Activated naive CD4-positive, alpha-beta T cell treated with anti-CD3 and anti-CD28 coated beads for 36 hours (primary cell): ENCODE measurements at regions not wholly inside any gene's neighbourhood (a gene's known extent, or its start where the extent isn't known, plus 50 kb on each side); places are given as distances from the start of the nearest gene placed in this dataset.

Source experiments
- CTCF ChIA-PET: fragments of 350-600 bp; sonication (Branson Sonifier 250); formaldehyde crosslinking; loops from one replicate; lab custom pipeline; 2021; ENCODE audit warnings: antibody characterized with exemption; lab: Charles Lee
- DNase-seq: peaks from one replicate; pipeline ENCODE4 v3.0.0-alpha.2; 2020
- H3K27ac Mint-ChIP-seq: one replicate; pipeline ENCODE4 v1.8.0; 2021; ENCODE audit warnings: mild to moderate bottlenecking, mixed read lengths
- H3K27me3 Mint-ChIP-seq: one replicate; pipeline ENCODE4 v1.8.0; 2021; ENCODE audit warnings: low read depth, mixed read lengths
- H3K36me3 Mint-ChIP-seq: one replicate; pipeline ENCODE4 v1.8.0; 2021; ENCODE audit warnings: low read depth, mixed read lengths
- H3K4me1 Mint-ChIP-seq: one replicate; pipeline ENCODE4 v1.8.0; 2021; ENCODE audit warnings: low read depth, mixed read lengths
- H3K4me3 Mint-ChIP-seq: one replicate; pipeline ENCODE4 v1.8.0; 2021; ENCODE audit warnings: mild to moderate bottlenecking, moderate library complexity, mixed read lengths
- H3K9me3 Mint-ChIP-seq: one replicate; pipeline ENCODE4 v1.8.0; 2021; ENCODE audit warnings: mixed read lengths
- intact Hi-C: fragments of 100-400 bp; cut with micrococcal nuclease; formaldehyde crosslinking; loops from one replicate; pipeline ENCODE4 v1.15.1; 2023

DNA sequence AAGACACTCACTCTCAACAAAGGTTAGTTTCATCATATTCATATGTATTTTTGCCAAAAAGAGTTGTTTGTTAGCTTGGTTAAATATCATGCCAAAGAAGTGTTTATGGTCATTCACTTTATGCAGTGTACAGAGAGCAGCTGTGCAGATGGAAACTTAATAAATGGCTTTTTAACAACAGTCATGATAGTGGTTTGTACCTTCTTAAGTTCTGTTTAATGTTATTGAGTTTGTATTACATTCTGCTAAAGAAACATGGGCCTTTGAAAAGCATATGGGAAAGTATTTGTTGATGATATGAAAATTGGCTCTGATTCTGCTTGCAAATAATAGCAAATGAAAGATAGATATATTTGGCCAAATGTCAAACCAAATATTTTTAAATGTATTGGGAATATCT, 607.3 kb downstream of the NCAM2 start:
- Mint-ChIP-seq H3K27ac (no peak overlapping the region), H3K36me3 (no peaks in the 10 kb centered on the region), H3K4me3 (no peak overlapping the region), H3K27me3 (no peaks in the 10 kb centered on the region), H3K4me1 (no peaks in the 10 kb centered on the region), H3K9me3 (peaks cover 5% of the 10 kb centered on the region)
- CTCF ChIA-PET: no interaction called here
- intact Hi-C loops: no loop called here
- DNase-seq: no peak

DNA sequence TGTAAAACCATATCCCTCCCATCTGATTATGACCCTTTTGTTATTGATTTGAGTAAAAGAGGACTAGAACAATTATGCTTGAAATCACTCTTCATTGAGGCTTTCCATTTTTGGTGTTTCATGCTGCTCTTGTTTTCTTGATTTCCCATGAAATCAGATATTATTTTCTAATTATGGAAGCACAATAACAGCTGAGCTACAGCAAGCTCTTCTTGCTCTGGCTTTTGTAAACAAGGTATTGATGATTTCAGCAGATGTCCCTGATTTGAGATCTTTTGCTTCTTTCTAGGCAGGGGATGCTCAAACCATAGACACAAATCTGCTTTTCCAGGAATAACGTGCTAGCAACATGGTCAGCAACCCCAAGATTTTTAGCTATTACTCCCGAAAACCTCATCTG, 607.8 kb downstream of the NCAM2 start:
- no peaks in the 10 kb centered on the region for H3K36me3 Mint-ChIP-seq
- intact Hi-C loops: no loop called here
- H3K9me3 Mint-ChIP-seq: peaks cover 5% of the 10 kb centered on the region
- H3K27me3 Mint-ChIP-seq: no peaks in the 10 kb centered on the region
- no peaks in the 10 kb centered on the region for H3K4me1 Mint-ChIP-seq
- H3K4me3 Mint-ChIP-seq: no peak overlapping the region
- DNase-seq: no peak
- CTCF ChIA-PET: no interaction called here
- H3K27ac Mint-ChIP-seq: no peak overlapping the region

DNA sequence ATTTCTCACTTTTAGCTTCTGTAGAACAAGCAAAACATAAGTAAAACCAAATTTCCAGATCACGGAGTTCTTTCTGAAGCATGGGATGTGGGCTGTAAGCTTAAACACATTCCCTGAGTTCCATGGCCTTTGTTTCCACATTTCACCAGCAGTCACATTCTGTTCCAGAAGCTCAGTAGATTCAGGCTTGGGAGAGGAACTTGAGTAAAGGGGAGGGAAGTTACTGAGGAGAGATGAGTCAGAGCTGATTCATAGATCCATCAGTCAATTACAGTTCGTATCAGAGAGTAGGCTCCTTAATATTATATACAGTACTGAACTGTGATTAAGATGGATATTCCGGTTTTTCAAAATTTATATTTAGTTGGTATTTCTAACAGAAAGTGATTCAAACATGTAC, 614.3 kb downstream of the NCAM2 start:
- CTCF ChIA-PET: no interaction called here
- H3K9me3 Mint-ChIP-seq: peaks cover 5% of the 10 kb centered on the region
- no peak for DNase-seq
- H3K4me1 Mint-ChIP-seq: no peaks in the 10 kb centered on the region
- intact Hi-C loops: no loop called here
- no peak overlapping the region for H3K27ac Mint-ChIP-seq
- no peaks in the 10 kb centered on the region for H3K27me3 Mint-ChIP-seq
- H3K4me3 Mint-ChIP-seq: no peak overlapping the region
- no peaks in the 10 kb centered on the region for H3K36me3 Mint-ChIP-seq

DNA sequence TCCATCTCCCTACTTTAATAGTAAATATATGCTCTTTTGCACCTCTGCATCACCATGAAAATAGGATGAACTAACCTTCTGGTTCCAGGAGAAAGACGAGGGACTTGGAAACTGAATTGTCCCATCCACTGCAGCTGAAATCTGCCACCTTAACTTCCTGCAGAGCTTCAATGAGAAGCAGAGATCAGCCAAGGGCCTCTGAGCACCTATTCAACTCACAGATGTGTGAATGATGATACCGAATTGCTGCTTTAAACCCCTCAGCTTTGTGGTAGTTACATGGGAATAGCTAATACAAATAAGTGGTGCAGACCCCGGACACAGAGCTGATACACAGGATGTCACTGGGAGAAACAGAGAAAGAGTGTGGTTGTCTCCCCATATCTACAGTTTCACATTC, 616.8 kb downstream of the NCAM2 start:
- H3K4me1 Mint-ChIP-seq: no peaks in the 10 kb centered on the region

DNA sequence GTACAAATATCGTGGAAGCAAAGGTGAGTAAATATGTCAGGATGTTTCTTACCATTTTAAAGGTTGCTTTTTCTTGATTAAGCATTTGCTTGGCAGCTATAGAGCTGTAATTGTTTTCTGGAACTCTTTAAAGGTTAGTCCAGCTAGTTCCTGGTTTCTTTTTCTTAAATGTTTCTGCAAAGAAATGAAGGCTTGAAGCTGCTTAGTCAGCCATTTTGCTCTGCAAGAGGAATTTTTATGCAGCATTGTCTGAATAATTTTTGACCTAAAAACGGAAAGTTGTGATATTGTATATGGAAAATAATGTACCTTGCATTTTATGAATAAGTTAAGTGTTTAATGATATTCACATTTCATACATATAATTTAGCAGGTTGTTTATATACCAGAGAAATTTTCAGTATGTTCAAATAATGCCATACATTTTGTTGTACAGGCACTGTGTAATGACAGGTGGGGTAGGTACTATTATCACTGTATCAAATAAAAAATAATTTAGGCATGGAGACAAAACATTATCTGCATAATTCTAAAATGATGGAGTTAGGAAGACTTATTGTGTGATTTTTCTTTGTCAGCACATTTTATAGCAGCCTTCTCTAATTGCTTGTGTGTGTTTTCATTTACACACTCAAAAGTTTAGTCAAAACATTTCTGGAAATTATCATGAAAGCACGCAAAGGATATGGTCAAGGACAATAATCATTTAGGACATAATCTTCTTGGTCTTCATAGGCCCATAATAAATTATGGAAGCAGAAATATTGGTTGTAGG, 624.4 kb downstream of the NCAM2 start:
- Mint-ChIP-seq H3K4me1 (no peaks in the 10 kb centered on the region), H3K9me3 (peaks cover 1% of the 10 kb centered on the region), H3K27me3 (no peaks in the 10 kb centered on the region), H3K4me3 (no peak overlapping the region), H3K27ac (no peak overlapping the region), H3K36me3 (no peaks in the 10 kb centered on the region)
- no peak for DNase-seq
- intact Hi-C loops: no loop called here
- CTCF ChIA-PET: interaction anchor here (0.7 kb wide), 1 partner anchor 473 kb away, joined by 3 read pairs; no protein-coding TSS in a partner anchor

More for the DNA sequence above, 616.8 kb downstream of the NCAM2 start:
- H3K27ac Mint-ChIP-seq: no peak overlapping the region
- no peaks in the 10 kb centered on the region for H3K36me3 Mint-ChIP-seq
- no peaks in the 10 kb centered on the region for H3K27me3 Mint-ChIP-seq
- CTCF ChIA-PET: no interaction called here
- intact Hi-C loops: no loop called here
- no peaks in the 10 kb centered on the region for H3K9me3 Mint-ChIP-seq
- no peak overlapping the region for H3K4me3 Mint-ChIP-seq
- DNase-seq: no peak

DNA sequence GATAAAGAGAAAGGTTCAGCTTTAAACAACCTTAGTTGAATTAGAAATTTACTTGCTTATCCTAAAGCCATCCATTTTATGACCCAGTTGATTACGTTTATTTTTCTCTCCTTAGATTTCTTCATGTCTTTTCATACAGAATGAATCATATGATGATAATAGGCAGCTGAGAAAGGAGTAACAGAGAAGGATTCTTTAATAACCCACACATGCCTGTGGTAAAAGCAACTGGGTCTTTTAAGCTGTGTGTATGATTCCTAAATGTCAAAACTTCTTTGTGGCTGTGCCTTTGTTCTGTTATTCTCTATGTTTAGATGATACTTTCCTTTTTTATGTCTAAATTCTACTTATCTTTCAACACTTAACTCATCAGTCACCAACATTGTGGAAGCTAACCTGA, 626.5 kb downstream of the NCAM2 start:
- intact Hi-C loops: no loop called here
- no peak for DNase-seq
- H3K9me3 Mint-ChIP-seq: peaks cover 1% of the 10 kb centered on the region
- CTCF ChIA-PET: no interaction called here
- H3K27me3 Mint-ChIP-seq: no peaks in the 10 kb centered on the region
- no peaks in the 10 kb centered on the region for H3K36me3 Mint-ChIP-seq
- H3K4me3 Mint-ChIP-seq: no peak overlapping the region
- H3K27ac Mint-ChIP-seq: no peak overlapping the region
- H3K4me1 Mint-ChIP-seq: no peaks in the 10 kb centered on the region

DNA sequence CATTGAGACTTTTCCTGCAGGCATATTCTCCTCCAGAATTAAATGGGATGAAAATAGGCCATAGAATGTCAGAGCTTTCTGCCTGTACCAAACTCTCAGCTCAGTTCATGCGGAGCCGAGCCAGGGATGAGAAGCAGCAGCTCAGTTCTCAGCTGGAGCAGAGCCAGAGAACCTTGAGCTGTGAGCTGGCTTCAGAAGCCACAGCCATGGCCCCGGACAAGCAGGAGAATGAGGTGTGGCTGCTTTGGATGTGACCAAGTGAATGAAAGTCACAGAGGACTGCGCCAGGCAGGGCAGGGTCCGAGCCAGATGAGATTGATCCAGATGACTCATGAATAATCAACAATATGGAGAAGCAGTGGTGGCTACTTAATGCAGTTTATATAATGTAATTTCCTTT, 633.8 kb downstream of the NCAM2 start:
- H3K27me3 Mint-ChIP-seq: no peaks in the 10 kb centered on the region
- CTCF ChIA-PET: no interaction called here
- DNase-seq: no peak
- no peaks in the 10 kb centered on the region for H3K36me3 Mint-ChIP-seq
- intact Hi-C loops: no loop called here
- no peaks in the 10 kb centered on the region for H3K4me1 Mint-ChIP-seq
- H3K4me3 Mint-ChIP-seq: no peak overlapping the region
- peaks cover 4% of the 10 kb centered on the region for H3K9me3 Mint-ChIP-seq
- H3K27ac Mint-ChIP-seq: no peak overlapping the region

DNA sequence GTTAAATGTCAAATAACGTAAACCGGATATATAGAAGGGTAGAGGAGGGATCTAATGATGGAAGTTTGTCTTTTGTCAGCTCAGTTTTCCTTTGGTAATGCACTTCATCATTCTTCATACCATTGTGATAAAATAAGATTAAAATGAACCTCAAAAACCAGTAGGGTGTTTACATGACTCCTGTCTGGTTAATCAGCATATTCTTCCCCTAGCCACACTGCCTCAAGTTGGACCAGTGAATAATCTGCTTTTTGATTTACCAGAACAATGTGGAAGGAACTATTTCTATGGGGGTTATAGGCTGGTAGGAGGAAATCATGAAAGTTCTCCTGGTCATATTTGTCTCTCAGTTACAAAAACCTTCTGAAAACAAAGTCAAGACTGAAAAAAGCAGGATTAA, 634.7 kb downstream of the NCAM2 start:
- Mint-ChIP-seq H3K4me3 (no peak overlapping the region), H3K4me1 (no peaks in the 10 kb centered on the region), H3K36me3 (no peaks in the 10 kb centered on the region), H3K9me3 (peaks cover 7% of the 10 kb centered on the region), H3K27me3 (no peaks in the 10 kb centered on the region), H3K27ac (no peak overlapping the region)
- DNase-seq: no peak
- CTCF ChIA-PET: no interaction called here
- intact Hi-C loops: no loop called here

DNA sequence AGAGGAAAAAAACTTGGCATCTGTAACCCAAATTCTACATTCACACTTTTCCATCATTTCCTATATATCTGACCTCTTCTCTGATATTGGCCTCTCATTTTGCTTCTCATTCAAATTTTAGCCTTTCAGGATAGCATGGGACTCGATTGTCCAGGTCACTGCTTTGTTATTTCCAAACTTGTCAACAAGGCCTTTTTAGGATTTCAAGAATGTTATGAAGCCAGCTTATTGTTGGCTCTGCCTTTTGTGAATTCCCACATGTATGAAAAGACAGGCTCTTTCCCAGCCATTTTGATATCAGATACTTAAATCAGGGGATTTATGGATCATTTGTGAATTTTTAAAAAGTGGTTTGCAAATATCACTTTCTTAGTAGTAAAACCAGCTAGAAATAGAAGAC, 663.5 kb downstream of the NCAM2 start:
- Mint-ChIP-seq H3K4me1 (no peaks in the 10 kb centered on the region), H3K4me3 (no peak overlapping the region), H3K36me3 (no peaks in the 10 kb centered on the region), H3K27me3 (no peaks in the 10 kb centered on the region), H3K9me3 (peaks cover 3% of the 10 kb centered on the region), H3K27ac (no peak overlapping the region)
- intact Hi-C loops: no loop called here
- no peak for DNase-seq
- CTCF ChIA-PET: no interaction called here

DNA sequence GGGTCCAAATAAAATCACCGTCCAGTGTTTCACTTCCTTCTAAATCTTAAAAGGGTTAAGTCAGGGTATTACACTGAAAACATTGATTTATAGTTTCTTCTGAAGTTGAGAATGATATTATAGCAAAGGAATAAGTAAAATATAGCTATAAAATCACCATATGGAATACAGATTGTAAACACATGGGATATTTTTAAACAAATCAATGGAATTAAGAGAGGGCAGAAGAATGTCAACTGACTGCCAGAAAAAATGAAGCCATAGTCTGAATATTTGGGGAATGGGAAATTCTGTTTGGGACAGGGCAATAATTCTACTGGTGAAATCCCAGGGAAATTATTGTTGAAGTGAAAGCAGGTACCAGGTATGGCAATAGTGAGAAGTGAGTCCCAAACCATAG, 664.6 kb downstream of the NCAM2 start:
- Mint-ChIP-seq H3K9me3 (peaks cover 2% of the 10 kb centered on the region), H3K27ac (no peak overlapping the region), H3K4me1 (no peaks in the 10 kb centered on the region), H3K27me3 (no peaks in the 10 kb centered on the region), H3K36me3 (no peaks in the 10 kb centered on the region), H3K4me3 (no peak overlapping the region)
- intact Hi-C loops: no loop called here
- CTCF ChIA-PET: no interaction called here
- no peak for DNase-seq

DNA sequence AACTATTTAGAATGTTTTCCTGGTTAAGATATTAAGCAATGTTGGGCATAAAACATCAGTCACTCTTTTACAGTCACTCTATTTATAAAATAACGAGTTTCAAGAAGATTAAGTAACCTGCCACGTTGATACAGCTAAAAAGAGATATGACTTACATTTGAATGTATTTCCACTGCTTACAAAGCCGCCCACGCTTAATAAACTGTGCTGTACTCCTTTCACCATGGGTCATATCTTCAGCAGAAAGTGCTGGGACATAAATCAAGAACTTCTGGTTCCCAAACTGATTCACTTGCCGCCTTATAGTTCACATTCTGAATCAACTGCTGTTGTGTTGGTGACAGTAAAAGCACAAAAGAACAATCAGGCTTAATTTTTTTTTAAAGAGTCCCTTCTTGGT, 666.7 kb downstream of the NCAM2 start:
- intact Hi-C loops: no loop called here
- no peak overlapping the region for H3K27ac Mint-ChIP-seq
- H3K9me3 Mint-ChIP-seq: peaks cover 2% of the 10 kb centered on the region
- no peaks in the 10 kb centered on the region for H3K36me3 Mint-ChIP-seq
- CTCF ChIA-PET: no interaction called here
- DNase-seq: no peak
- no peak overlapping the region for H3K4me3 Mint-ChIP-seq
- no peaks in the 10 kb centered on the region for H3K27me3 Mint-ChIP-seq
- no peaks in the 10 kb centered on the region for H3K4me1 Mint-ChIP-seq

DNA sequence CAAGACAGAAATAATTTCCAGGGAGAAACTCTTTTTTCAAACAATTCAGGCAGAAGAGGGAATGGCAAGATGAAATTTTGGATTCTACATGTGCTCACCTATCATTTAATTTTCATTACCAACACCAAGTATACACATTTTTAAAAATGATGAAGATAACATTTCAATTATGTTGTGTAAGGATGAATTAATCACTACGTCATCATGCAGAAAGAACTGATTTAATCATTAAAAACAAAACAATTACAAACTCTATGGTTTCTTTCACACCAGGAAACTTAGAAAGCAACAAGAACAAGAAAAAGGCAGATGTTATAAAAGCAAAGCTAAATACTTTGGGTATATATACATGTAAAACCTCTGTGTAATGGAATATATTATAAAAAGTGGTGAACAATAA, 668.5 kb downstream of the NCAM2 start:
- Mint-ChIP-seq H3K27ac (no peak overlapping the region), H3K4me3 (no peak overlapping the region)
- no peak for DNase-seq

DNA sequence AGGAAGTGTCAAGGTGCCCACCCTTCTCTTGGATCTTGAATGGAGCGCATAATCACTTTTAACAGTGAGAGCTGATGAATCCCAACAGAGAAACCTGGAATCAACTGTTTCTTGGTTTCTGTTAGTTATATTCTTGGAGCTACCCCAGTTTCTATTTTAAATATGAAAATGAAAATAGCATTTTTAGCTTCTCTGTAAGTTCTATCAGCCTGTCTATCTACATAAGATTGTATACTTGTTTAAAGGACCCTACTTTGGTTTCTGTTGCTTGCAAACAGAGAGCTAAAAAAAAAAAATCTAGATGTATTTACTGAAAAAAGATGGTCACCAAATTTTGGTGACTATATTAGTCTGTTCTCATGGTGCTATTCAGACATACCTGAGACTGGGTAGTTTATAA, 670.0 kb downstream of the NCAM2 start:
- no peak overlapping the region for H3K4me3 Mint-ChIP-seq
- no peaks in the 10 kb centered on the region for H3K4me1 Mint-ChIP-seq
- intact Hi-C loops: no loop called here
- no peak for DNase-seq
- no peaks in the 10 kb centered on the region for H3K27me3 Mint-ChIP-seq
- peaks cover 2% of the 10 kb centered on the region for H3K9me3 Mint-ChIP-seq
- no peak overlapping the region for H3K27ac Mint-ChIP-seq
- CTCF ChIA-PET: no interaction called here
- H3K36me3 Mint-ChIP-seq: no peaks in the 10 kb centered on the region

More for the DNA sequence above, 668.5 kb downstream of the NCAM2 start:
- Mint-ChIP-seq H3K36me3 (no peaks in the 10 kb centered on the region), H3K9me3 (peaks cover 2% of the 10 kb centered on the region), H3K4me1 (no peaks in the 10 kb centered on the region), H3K27me3 (no peaks in the 10 kb centered on the region)
- CTCF ChIA-PET: no interaction called here
- intact Hi-C loops: no loop called here
